GM12865 (cell line): ENCODE measurements at regions not wholly inside any gene's neighbourhood (a gene's known extent, or its start where the extent isn't known, plus 50 kb on each side); places are given as distances from the start of the nearest gene placed in this dataset.

ENCODE experiments used
- DNase-seq: peaks from one replicate; pipeline ENCODE4 v3.0.0; 2010; ENCODE audit warnings: low read depth
- H3K4me3 ChIP-seq: 2 replicates; pipeline ENCODE4 v1.5.1; 2011; ENCODE audit warnings: mild to moderate bottlenecking, low read depth, low read length, control low read depth
- TF ChIP-seq, protein P1 (sequence below): IDR thresholded peaks from 2 replicates; pipeline ENCODE4 v1.5.1; 2011; ENCODE audit warnings: low read length, control low read depth, low read depth, inconsistent platforms; ENCODE audit not compliant: insufficient read depth; ENCODE audit errors: missing control alignments

- no peak for DNase-seq
- no peak overlapping the region for H3K4me3 ChIP-seq
- TF ChIP-seq, protein P1, sequence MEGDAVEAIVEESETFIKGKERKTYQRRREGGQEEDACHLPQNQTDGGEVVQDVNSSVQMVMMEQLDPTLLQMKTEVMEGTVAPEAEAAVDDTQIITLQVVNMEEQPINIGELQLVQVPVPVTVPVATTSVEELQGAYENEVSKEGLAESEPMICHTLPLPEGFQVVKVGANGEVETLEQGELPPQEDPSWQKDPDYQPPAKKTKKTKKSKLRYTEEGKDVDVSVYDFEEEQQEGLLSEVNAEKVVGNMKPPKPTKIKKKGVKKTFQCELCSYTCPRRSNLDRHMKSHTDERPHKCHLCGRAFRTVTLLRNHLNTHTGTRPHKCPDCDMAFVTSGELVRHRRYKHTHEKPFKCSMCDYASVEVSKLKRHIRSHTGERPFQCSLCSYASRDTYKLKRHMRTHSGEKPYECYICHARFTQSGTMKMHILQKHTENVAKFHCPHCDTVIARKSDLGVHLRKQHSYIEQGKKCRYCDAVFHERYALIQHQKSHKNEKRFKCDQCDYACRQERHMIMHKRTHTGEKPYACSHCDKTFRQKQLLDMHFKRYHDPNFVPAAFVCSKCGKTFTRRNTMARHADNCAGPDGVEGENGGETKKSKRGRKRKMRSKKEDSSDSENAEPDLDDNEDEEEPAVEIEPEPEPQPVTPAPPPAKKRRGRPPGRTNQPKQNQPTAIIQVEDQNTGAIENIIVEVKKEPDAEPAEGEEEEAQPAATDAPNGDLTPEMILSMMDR: no peak
Observed at GRCh38 chr3:165549037-165549436, 288.2 kb downstream of the BCHE start.

GRCh38 chr3:165545059-165545458 is 292.2 kb downstream of the BCHE start:
- TF ChIP-seq, protein P1: no peak
- H3K4me3 ChIP-seq: no peak overlapping the region
- no peak for DNase-seq

DNA sequence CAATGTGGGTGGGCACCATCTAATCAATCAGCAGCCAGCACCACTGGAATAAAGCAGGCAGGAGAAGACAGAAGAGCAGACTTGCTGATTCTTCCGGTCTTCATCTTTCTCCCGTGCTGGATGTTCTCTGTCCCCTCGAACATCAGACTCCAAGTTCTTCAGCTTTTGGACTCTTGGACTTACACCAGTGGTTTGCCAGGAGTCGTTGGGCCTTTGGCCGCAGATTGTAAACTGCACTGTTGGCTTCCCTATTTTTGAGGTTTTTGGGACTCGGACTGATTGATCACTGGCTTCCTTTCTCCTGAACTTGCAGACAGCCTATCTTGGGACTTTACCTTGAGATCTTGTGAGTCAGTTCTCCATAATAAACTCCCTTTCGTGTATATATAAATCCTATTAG is 292.8 kb downstream of the BCHE start:
- TF ChIP-seq, protein P1: no peak
- no peak for DNase-seq
- H3K4me3 ChIP-seq: no peak overlapping the region

- no peak for DNase-seq
- H3K4me3 ChIP-seq: no peak overlapping the region
- TF ChIP-seq, protein P1: no peak
Observed at GRCh38 chr3:165538166-165538565, 299.1 kb downstream of the BCHE start.

DNA sequence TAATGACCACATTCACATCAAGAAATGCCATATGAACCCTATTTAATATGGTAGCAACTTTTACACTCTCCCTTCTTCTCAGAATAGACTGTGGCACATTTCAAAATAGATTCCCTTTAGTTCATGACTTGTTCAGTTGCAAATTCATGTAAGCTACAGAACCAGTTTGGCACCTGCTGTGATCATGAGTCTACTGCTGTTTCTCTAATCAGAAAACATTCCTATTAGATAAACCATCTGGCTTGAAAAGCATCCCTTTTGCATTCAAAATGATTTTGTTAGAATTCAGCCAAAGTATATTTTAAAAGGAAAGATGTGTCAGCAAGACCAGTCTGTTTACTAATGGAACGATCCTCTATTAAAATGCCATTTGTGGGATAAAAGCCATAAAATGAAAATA is 304.4 kb downstream of the BCHE start:
- TF ChIP-seq, protein P1: no peak
- no peak for DNase-seq
- H3K4me3 ChIP-seq: no peak overlapping the region

DNA sequence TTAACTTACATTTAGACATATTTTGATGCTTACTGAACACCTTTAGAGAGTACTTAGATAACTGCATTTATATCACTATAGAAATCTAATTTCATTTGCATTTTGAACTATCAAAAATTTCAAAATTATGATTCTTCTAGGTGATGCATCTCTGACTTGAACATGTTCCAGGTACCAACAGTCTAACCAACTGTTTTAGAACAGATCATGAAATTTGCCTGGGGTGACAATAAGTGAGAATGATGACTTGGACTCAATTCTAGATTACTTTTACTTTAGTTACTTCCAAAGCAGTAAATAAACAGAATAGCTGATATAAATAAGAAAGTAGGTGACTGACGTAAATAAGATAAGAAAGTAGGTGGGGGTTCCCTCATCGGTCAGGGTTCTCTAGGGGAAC is 307.8 kb downstream of the BCHE start:
- H3K4me3 ChIP-seq: no peak overlapping the region
- DNase-seq: no peak
- TF ChIP-seq, protein P1: no peak

DNA sequence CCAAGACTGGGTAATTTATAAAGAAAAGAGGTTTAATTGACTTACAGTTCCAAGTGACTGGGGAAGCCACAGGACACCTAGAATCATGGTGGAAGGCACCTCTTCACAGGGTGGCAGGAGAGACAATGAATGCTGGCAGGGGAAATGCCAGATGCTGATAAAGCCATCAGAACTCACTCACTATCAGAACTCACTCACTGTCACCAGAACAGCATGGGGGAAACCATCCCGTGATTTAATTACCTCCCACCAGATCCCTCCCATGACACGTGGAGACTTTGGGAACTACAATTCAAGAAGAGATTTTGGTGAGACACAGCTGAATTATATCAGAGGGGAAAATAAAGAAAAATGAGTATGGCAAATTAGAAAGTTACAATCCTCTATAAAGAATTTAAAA is 310.9 kb downstream of the BCHE start:
- H3K4me3 ChIP-seq: no peak overlapping the region
- DNase-seq: no peak
- TF ChIP-seq, protein P1: no peak
